ENCODE measurements at regions not wholly inside any gene's neighbourhood (a gene's known extent, or its start where the extent isn't known, plus 50 kb on each side); places are given as distances from the start of the nearest gene placed in this dataset.

- no peaks in the 10 kb centered on the region for H3K36me3 ChIP-seq (ENCODE audit: control insufficient read depth, insufficient read depth, low read length)
- DNase-seq (ENCODE audit: extremely low read depth, insufficient read length) = no peak
- H3K27me3 ChIP-seq (replicated peaks; ENCODE audit: control insufficient read depth, insufficient read depth, low read length) = no peaks in the 10 kb centered on the region
- H3K4me3 ChIP-seq (replicated peaks; ENCODE audit: low read depth, low read length) = no peak overlapping the region
- no peak for TF ChIP-seq CTCF (IDR thresholded peaks at IDR 0.05; ENCODE audit: insufficient read depth, low read length, poor library complexity, severe bottlenecking)
These were observed 195.0 kb downstream of the MYCN start for GRCh38 chr2:16135196-16135912.

- no peak for DNase-seq (ENCODE audit: extremely low read depth, insufficient read length)
- H3K36me3 ChIP-seq (ENCODE audit: control insufficient read depth, insufficient read depth, low read length) = no peaks in the 10 kb centered on the region
- no peak overlapping the region for H3K4me3 ChIP-seq (replicated peaks; ENCODE audit: low read depth, low read length)
- H3K27me3 ChIP-seq (replicated peaks; ENCODE audit: control insufficient read depth, insufficient read depth, low read length) = no peaks in the 10 kb centered on the region
- TF ChIP-seq CTCF (IDR thresholded peaks at IDR 0.05; ENCODE audit: insufficient read depth, low read length, poor library complexity, severe bottlenecking) = no peak
These were observed 194.3 kb downstream of the MYCN start for GRCh38 chr2:16134436-16135165.

GRCh38 chr2:16130906-16131400, 190.6 kb downstream of the MYCN start:
- no peaks in the 10 kb centered on the region for H3K27me3 ChIP-seq (replicated peaks; ENCODE audit: control insufficient read depth, insufficient read depth, low read length)
- DNase-seq (ENCODE audit: extremely low read depth, insufficient read length) = no peak
- H3K36me3 ChIP-seq (ENCODE audit: control insufficient read depth, insufficient read depth, low read length) = no peaks in the 10 kb centered on the region
- no peak for TF ChIP-seq CTCF (IDR thresholded peaks at IDR 0.05; ENCODE audit: insufficient read depth, low read length, poor library complexity, severe bottlenecking)
- no peak overlapping the region for H3K4me3 ChIP-seq (replicated peaks; ENCODE audit: low read depth, low read length)

GRCh38 chr2:16130541-16130880, 190.2 kb downstream of the MYCN start:
- DNase-seq (ENCODE audit: extremely low read depth, insufficient read length) = no peak
- Histone ChIP-seq H3K4me3 (replicated peaks; ENCODE audit: low read depth, low read length) (no peak overlapping the region), H3K36me3 (ENCODE audit: control insufficient read depth, insufficient read depth, low read length) (no peaks in the 10 kb centered on the region), H3K27me3 (replicated peaks; ENCODE audit: control insufficient read depth, insufficient read depth, low read length) (no peaks in the 10 kb centered on the region)
- no peak for TF ChIP-seq CTCF (IDR thresholded peaks at IDR 0.05; ENCODE audit: insufficient read depth, low read length, poor library complexity, severe bottlenecking)

GRCh38 chr2:16129716-16130540, 189.6 kb downstream of the MYCN start:
- Histone ChIP-seq H3K4me3 (replicated peaks; ENCODE audit: low read depth, low read length) (no peak overlapping the region), H3K27me3 (replicated peaks; ENCODE audit: control insufficient read depth, insufficient read depth, low read length) (no peaks in the 10 kb centered on the region), H3K36me3 (ENCODE audit: control insufficient read depth, insufficient read depth, low read length) (no peaks in the 10 kb centered on the region)
- TF ChIP-seq CTCF (IDR thresholded peaks at IDR 0.05; ENCODE audit: insufficient read depth, low read length, poor library complexity, severe bottlenecking) = no peak
- DNase-seq (ENCODE audit: extremely low read depth, insufficient read length) = no peak
